Heart left ventricle (tissue), 13 donors: ENCODE measurements at regions not wholly inside any gene's neighbourhood (a gene's known extent, or its start where the extent isn't known, plus 50 kb on each side); places are given as distances from the start of the nearest gene placed in this dataset.

Experiments
- CTCF ChIP-seq, 12 donors: fragments of 200-600 bp; sonication (generic) in 4 of 12; IDR thresholded peaks; one replicate each; pipeline versions ENCODE4 v1.5.0 to v1.8.0; 2018 to 2022; ENCODE audit warnings: antibody characterized with exemption in 12 of 12, mild to moderate bottlenecking in 5 of 12
- POLR2A ChIP-seq, 2 donors: fragments of 450-650 bp; IDR thresholded peaks; one replicate each; pipeline ENCODE4 v1.6.1; 2017; ENCODE audit warnings: antibody characterized with exemption in 2 of 2, mild to moderate bottlenecking in 2 of 2, moderate library complexity in 2 of 2
- donor health status: ischemic (EF 13 %, LVEDD 7.1; RV severe dilation, severe dysfunction).
- donor health status: DM: no; HTN: yes; CAD: no.
- donor health status: DM: no; HTN: no; CAD: no.
- donor health status: ischemic (EF 25% LVEDD 6.9; RV normal size, moderate dysfunction).
- donor health status: ischemic (EF 25% LVEDD 5.7; RV mildly dilated, moderate dysfunction).
- donor health status: ischemic (EF 35%, LVEDD 5.7; RV mildly dilated, moderate dysfunction).
- donor health status: nonischemic (EF 11% LVEDD 7.7; RV severe dilation, severe dysfunction).
- donor health status: DM: yes; HTN: yes; CAD: no.
- donor health status: PGD.
- donor health status: ischemic (EF 29% LVEDD 5.4; RV normal size, mild dysfunction).
- donor health status: nonischemic (EF 23%, LVEDD 6.1; RV moderate dilation, normal function).

- TF ChIP-seq CTCF (IDR thresholded peaks at IDR 0.05): no peak
- no peak for TF ChIP-seq POLR2A (IDR thresholded peaks at IDR 0.05)
Observed at GRCh38 chr1:109828756-109829505, 65.2 kb upstream of the EPS8L3 start.
